Limb (tissue), 2 donors: ENCODE measurements at regions not wholly inside any gene's neighbourhood (a gene's known extent, or its start where the extent isn't known, plus 50 kb on each side); places are given as distances from the start of the nearest gene placed in this dataset.
"Not testable (repeated sequence)": the region's sequence is repeated elsewhere in the genome, so short reads cannot be mapped to it uniquely, and the experiment has no call there.

Source experiments
- DNase-seq, 2 donors: peaks; one replicate each; pipeline ENCODE4 v3.0.0-alpha.2; 2016; ENCODE audit errors: extremely low spot score in 2 of 2

DNA sequence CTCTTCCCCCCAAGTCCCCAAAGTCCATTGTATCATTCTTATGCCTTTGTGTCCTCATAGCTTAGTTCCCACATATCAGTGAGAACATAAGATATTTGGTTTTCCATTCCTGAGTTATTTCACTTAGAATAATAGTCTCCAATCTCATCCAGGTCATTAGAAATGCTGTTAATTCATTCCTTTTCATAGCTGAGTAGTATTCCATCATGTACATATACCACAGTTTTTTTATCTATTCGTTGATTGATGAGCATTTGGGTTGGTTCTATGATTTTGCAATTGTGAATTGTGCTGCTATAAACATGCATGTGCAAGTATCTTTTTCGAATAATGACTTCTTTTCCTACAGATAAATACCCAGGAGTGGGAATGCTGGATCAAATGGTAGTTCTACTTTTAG is 359.6 kb downstream of the ADAMTS20 start:
- not testable (repeated sequence) for DNase-seq

DNA sequence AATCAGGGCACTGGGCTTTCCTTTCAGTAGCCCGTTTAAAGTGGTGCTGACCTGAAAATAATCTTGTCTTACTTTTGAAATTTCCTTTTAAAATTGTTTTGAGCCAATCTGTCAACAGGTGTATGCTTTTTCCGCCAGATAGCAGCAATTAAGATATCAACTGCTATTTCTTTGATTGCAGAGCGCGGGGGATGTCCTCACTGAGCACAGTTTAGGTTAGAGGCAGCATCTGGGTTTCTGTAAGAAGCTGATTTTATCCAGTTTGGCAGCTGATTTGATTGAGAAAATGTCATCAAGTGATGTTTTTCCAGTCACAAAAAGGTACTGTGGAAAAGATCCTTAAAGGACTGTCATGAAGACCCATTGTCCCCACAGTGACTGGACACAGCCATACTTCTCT is 371.8 kb downstream of the ADAMTS20 start:
- DNase-seq, result no peak

- no peak for DNase-seq
These were observed 372.5 kb downstream of the ADAMTS20 start for GRCh38 chr12:43179486-43179885.

DNA sequence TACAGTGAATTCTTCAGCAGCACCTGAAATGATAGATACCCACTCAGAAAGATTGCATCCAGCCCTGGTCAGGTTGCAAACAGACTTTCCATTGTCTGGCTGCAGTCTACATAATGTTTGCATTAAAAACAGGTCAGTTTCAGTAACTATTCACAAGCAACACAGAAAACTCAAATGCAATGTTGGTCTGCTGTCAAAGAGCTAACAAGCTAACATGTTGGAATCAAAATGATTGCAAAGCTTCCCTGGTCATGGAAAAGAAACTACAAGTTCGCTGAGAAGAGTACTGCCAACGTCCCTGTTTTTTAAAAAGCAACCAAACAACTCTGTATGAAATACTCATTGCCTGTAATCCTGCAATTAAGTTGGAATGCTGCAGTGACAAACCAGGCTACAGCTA is 374.7 kb downstream of the ADAMTS20 start:
- DNase-seq, result no peak

DNA sequence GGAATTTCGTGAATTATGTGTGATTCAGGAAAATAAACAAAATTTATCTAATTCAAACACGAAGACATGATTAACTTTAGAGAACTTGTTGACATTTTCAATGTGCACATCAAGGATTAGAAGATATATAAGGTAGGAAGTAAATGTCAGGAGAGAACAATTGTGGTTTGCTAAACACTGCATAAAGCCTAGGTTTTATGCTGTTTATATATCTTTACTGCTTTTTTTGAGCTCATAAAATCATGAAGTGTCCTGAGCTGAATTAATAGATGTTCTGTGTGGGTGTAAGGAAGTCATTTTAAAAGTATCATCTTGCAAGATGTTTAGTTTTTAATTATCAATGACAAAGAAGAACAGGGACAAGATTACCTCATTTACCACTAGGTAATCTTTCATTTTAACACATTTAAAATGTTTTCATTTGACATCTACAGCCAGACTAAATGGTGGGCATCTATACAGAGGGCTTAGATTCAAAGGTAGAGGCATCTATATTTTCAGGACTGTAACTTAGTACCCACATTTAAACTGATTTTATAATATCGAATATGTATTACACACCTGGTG is 382.8 kb downstream of the ADAMTS20 start:
- DNase-seq, result no peak

- DNase-seq, result no peak
These were observed 384.3 kb downstream of the ADAMTS20 start for GRCh38 chr12:43167691-43168090.

- no peak for DNase-seq
These were observed 386.7 kb downstream of the ADAMTS20 start for GRCh38 chr12:43165351-43165750.

DNA sequence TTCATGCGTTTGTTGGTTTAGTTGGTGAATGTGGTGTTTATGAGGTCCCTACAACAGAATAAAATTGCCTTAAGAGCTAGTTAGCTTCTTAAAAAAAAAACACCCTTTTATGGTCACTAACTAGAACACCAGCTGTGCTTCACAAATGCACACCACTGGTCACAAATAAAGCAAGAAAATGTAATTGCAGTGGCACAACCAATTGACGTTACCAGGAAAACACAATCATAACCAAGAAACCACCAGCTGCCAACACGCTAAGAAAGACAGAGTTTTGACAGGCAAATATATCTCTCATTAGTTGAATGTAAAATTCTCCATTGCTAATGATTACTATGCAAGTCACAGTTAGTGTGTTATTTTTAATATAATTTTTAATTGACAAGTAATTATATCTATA is 389.9 kb downstream of the ADAMTS20 start:
- no peak for DNase-seq

GRCh38 chr12:43159506-43159905 is 392.5 kb downstream of the ADAMTS20 start:
- DNase-seq, result no peak

DNA sequence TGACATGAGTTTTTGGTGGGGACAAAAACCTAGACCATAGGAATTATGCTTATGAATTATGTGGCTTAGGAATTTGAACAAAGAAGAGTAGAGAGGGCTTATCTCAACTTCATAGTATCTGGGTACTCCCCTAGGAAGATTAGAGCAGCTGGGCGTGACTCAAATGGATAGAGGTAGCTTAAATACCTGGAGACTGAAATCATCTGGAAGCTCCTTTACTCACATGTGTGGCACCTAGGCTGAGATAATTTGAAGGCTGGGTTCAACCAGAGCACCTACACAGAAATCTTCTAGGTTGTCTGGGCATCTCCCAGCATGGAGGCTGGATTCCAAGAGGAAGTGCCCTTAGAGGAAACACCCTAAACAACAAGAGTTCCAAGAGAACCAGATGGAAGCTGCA is 393.9 kb downstream of the ADAMTS20 start:
- no peak for DNase-seq

DNA sequence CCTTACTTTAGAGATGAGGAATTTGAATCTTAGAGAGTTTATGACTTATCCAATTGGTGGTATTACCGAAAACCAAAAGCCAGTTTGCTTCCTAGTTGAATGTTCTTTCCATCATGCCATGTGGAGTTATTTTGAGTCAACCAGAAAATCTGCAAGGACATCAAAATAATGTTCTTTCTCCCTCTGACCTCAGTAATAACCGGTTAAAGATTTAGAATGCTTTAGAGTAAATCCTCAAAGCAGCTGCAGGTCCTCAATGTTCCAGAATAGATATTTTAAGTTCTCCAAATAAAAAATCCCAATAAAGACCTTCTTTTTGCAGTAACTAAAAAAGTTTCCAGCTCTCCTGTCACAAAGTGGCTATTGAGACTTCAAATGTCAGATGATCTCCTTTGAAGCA is 396.6 kb downstream of the ADAMTS20 start:
- no peak for DNase-seq

DNA sequence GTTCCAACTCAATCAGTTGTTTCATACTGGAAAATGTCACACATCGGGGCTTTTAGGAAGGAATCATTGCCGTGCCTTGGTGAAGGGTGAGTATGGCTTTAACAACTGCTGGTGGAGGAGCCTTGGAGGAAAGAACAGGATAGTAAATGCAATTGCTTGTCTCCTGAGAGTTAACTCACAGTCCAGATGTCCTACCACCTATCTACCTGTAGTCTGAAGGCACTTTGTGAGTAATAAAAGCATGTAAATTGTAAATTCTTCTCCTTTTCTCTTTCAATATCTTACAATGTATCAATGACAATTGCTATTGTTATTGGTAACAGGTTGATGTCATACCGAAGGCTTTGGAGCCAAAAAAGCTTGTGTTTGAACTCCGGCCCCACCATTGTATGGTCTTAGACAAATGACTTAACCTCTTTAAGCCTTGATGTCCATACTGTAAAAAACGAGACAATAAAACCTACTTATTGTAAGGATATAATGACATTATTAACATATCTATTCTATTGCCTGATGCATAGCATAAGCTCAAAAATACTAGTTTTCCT is 397.4 kb downstream of the ADAMTS20 start:
- DNase-seq, result no peak

GRCh38 chr12:43151441-43151981 is 400.5 kb downstream of the ADAMTS20 start:
- DNase-seq, result peak in 1 of 2 donors; percentile 39

DNA sequence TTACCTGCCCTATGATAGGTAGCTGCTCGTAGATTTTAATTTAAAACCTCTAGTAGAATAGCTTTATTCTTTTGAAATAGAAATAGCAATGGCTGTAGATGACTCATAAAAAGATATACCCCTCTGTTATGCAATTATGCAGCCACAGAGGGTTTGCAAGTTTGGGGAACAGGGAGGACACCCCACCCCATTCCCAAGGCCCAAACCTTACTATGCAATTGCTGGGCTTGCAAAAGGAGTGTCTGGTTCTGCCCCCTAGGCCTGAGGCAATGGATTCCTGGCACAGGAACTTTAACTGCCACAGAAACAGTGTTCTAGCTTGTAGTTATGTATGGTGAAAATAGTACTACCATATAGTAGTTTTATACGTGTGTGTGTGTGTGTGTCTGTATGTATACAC is 403.3 kb downstream of the ADAMTS20 start:
- DNase-seq, result no peak

GRCh38 chr12:43147878-43148277 is 404.1 kb downstream of the ADAMTS20 start:
- no peak for DNase-seq

- DNase-seq, result no peak
These were observed 406.5 kb downstream of the ADAMTS20 start for GRCh38 chr12:43145481-43145880.

DNA sequence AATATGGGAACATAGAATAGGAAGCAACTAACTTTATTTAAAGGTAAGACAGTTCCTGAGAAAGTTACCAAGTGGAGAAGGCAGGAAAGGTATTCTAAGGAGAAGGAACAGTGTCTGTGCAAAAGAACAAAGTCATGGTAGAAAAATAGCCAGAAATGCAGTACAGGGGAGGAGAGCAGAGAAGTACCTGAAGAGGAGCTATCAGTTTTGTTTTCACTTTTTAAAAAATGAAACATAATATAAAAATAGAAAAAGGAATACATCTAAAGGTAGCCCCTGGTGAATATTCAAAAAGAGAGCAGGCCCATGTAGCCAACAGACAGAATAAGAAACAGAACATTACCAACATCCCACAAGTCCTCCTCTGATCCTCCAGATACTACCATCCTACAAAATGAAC is 408.7 kb downstream of the ADAMTS20 start:
- no peak for DNase-seq

DNA sequence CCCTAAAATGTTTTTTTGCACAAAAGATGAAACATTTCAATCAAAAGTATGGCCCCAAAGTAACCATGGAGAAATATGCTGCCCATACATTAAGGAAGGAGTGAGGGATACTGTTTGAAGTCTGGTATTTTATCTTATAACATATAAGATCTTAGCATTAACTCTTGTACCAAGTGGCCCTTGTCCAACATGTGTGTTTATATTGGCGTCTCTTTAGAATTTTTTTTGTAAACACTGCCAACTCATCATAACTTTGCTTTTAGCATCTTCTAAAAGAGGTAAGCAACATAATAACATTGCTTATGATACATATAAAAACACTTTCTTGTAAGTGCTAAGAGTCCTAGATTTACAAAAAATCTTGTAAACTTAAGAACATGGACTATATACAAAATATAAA is 419.7 kb downstream of the ADAMTS20 start:
- DNase-seq, result no peak

DNA sequence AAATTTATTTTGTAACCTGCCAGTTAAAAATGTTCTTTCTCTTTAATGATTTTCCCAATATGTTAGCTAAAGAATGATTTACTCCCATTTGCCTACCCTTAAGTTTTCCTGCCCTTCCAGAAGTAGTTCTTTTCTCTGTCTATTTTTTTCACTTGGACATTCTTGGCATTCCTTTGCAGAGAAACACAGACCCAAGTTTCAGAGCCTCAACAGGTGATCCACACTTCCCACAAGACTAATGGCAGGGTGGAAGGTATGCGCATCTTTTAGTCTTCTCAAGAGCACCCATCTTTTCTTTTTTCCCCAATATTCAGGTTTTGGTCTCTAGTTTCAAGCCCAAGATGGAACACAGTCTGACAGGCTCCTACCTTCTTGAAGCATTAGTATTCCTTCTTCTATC is 420.7 kb downstream of the ADAMTS20 start:
- DNase-seq, result no peak

GRCh38 chr12:43127886-43128549 is 424.0 kb downstream of the ADAMTS20 start:
- no peak for DNase-seq

GRCh38 chr12:43126652-43127375 is 425.2 kb downstream of the ADAMTS20 start:
- no peak for DNase-seq

DNA sequence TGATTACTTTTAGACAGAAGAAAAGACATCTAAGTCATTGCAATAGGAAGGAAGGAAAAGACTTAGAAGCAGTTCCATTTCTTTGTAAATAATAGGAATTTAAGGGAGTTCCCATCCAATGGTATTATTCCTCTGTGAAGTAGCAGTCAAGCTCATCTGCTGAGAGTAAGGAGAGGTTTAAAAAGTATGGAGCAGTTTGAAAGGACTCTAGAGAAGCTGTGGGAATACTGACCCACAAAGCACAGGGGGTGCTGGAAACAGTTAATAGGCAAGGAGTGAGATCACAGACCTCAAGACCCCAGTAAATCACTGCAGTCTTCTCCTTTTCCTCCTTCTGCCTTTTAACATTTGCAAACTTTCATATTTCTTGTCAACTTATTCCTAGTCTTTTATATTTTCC is 428.5 kb downstream of the ADAMTS20 start:
- no peak for DNase-seq
